ENCODE measurements at regions not wholly inside any gene's neighbourhood (a gene's known extent, or its start where the extent isn't known, plus 50 kb on each side); places are given as distances from the start of the nearest gene placed in this dataset.

DNA sequence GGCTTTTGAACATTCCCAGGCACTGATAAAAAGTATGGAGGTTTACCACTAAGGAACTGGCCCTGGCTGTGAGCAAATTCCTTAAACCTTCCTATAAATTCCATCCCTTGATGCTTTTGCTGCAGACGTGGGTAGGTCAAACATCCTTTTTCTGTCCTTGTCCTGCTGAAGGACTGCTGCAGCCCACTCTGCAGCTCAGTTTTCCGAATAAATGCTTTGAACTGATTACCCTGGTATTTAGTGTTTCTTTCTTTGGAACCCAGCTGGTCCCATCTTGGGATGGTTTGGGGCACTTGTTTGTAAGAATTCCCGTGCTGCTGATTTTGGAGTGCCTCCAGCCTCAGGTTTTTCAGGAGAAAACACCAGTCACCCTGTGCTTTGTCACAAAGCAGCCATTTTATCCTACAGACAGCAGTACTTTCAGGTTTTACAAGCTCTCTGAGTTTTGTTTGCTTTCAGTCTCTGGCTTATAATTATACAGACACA lies 815.9 kb downstream of the VGLL3 start:
- ATAC-seq: no peak
- Histone ChIP-seq H3K27ac (ENCODE audit: low read length) (no peak overlapping the region), H3K9me3 (ENCODE audit: control insufficient read depth, insufficient read depth, low read depth, low read length) (no peaks in the 10 kb centered on the region), H3K27me3 (ENCODE audit: control insufficient read depth, insufficient read depth, low read length) (no peaks in the 10 kb centered on the region), H3K4me3 (ENCODE audit: low read depth in 2 of 2, low read length in 2 of 2) (no peak overlapping the region), H3K4me1 (ENCODE audit: control insufficient read depth, insufficient read depth, low read length) (no peaks in the 10 kb centered on the region), H3K36me3 (ENCODE audit: control insufficient read depth, insufficient read depth, low read length) (no peaks in the 10 kb centered on the region)
- in situ Hi-C loops (cut with HindIII; ENCODE audit: low pct_unique_long_range_greater_than_20kb, low sequenced_read_pairs): no loop called here
- BruUV-seq (replicated peaks): no TSS peak
- intact Hi-C loops (cut with micrococcal nuclease; ENCODE audit: unreplicated experiment): no loop called here
- CTCF ChIA-PET: no interaction called here
- no peak for TF ChIP-seq SIN3A (IDR thresholded peaks at IDR 0.05; ENCODE audit: borderline replicate concordance, insufficient read depth, low read depth, low read length)
- TF ChIP-seq, protein P1, sequence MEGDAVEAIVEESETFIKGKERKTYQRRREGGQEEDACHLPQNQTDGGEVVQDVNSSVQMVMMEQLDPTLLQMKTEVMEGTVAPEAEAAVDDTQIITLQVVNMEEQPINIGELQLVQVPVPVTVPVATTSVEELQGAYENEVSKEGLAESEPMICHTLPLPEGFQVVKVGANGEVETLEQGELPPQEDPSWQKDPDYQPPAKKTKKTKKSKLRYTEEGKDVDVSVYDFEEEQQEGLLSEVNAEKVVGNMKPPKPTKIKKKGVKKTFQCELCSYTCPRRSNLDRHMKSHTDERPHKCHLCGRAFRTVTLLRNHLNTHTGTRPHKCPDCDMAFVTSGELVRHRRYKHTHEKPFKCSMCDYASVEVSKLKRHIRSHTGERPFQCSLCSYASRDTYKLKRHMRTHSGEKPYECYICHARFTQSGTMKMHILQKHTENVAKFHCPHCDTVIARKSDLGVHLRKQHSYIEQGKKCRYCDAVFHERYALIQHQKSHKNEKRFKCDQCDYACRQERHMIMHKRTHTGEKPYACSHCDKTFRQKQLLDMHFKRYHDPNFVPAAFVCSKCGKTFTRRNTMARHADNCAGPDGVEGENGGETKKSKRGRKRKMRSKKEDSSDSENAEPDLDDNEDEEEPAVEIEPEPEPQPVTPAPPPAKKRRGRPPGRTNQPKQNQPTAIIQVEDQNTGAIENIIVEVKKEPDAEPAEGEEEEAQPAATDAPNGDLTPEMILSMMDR (IDR thresholded peaks at IDR 0.05): no peak
- TF ChIP-seq TCF7L2 (IDR thresholded peaks at IDR 0.05; ENCODE audit: low read depth, low read length): no peak
- no peak for TF ChIP-seq POLR2AphosphoS5 (IDR thresholded peaks at IDR 0.05; ENCODE audit: low read depth, low read length)
- no peak for TF ChIP-seq REST (IDR thresholded peaks at IDR 0.05; ENCODE audit: insufficient read depth in 1 of 2, low read depth in 2 of 2, low read length in 1 of 2)
- no peak for DNase-seq (ENCODE audit: low read depth, low spot score)
- POLR2A ChIA-PET: no interaction called here

GRCh38 chr3:86173401-86173800 lies 817.5 kb downstream of the VGLL3 start:
- CTCF ChIA-PET: no interaction called here
- in situ Hi-C loops (cut with HindIII; ENCODE audit: low pct_unique_long_range_greater_than_20kb, low sequenced_read_pairs) (no loop called here), intact Hi-C loops (cut with micrococcal nuclease; ENCODE audit: unreplicated experiment) (no loop called here)
- Histone ChIP-seq H3K4me1 (ENCODE audit: control insufficient read depth, insufficient read depth, low read length) (no peaks in the 10 kb centered on the region), H3K9me3 (ENCODE audit: control insufficient read depth, insufficient read depth, low read depth, low read length) (no peaks in the 10 kb centered on the region), H3K36me3 (ENCODE audit: control insufficient read depth, insufficient read depth, low read length) (no peaks in the 10 kb centered on the region), H3K27ac (ENCODE audit: low read length) (no peak overlapping the region), H3K4me3 (ENCODE audit: low read depth in 2 of 2, low read length in 2 of 2) (no peak overlapping the region), H3K27me3 (ENCODE audit: control insufficient read depth, insufficient read depth, low read length) (no peaks in the 10 kb centered on the region)
- POLR2A ChIA-PET: no interaction called here
- ATAC-seq (no peak), DNase-seq (ENCODE audit: low read depth, low spot score) (no peak)
- TF ChIP-seq SIN3A (IDR thresholded peaks at IDR 0.05; ENCODE audit: borderline replicate concordance, insufficient read depth, low read depth, low read length) (no peak), TCF7L2 (IDR thresholded peaks at IDR 0.05; ENCODE audit: low read depth, low read length) (no peak), REST (IDR thresholded peaks at IDR 0.05; ENCODE audit: insufficient read depth in 1 of 2, low read depth in 2 of 2, low read length in 1 of 2) (no peak), POLR2AphosphoS5 (IDR thresholded peaks at IDR 0.05; ENCODE audit: low read depth, low read length) (no peak)
- TF ChIP-seq, protein P1 (IDR thresholded peaks at IDR 0.05): no peak
- BruUV-seq (replicated peaks): no TSS peak

Measured in Panc1 (cell line).